ENCODE measurements at regions not wholly inside any gene's neighbourhood (a gene's known extent, or its start where the extent isn't known, plus 50 kb on each side); places are given as distances from the start of the nearest gene placed in this dataset.

- no peak for TF ChIP-seq ZBTB33 (IDR thresholded peaks at IDR 0.05)
- no peak for TF ChIP-seq JUND (IDR thresholded peaks at IDR 0.05; ENCODE audit: low read depth, low read length)
- no peak for TF ChIP-seq EED (IDR thresholded peaks at IDR 0.05; ENCODE audit: low read depth)
- no peak for TF ChIP-seq ZNF687 (IDR thresholded peaks at IDR 0.05)
- no peak for TF ChIP-seq POLR2AphosphoS2 (IDR thresholded peaks at IDR 0.05; ENCODE audit: low read depth, low read length)
- no peak for TF ChIP-seq IRF5 (IDR thresholded peaks at IDR 0.05; ENCODE audit: borderline replicate concordance)
- no peak for TF ChIP-seq MYB (IDR thresholded peaks at IDR 0.05; ENCODE audit: borderline replicate concordance, low read depth, low read length)
- no peak for TF ChIP-seq BCLAF1 (IDR thresholded peaks at IDR 0.05)
- no peak for TF ChIP-seq BCL11A (IDR thresholded peaks at IDR 0.05; ENCODE audit: low read depth, low read length)
- no peak for TF ChIP-seq ATF7 (IDR thresholded peaks at IDR 0.05; ENCODE audit: low read depth)
Measured at GRCh38 chrX:152044383-152044782, 69.9 kb upstream of the GABRE start (continued).

All from GM12878 (cell line).